ENCODE measurements at regions not wholly inside any gene's neighbourhood (a gene's known extent, or its start where the extent isn't known, plus 50 kb on each side); places are given as distances from the start of the nearest gene placed in this dataset.

GRCh38 chr2:145845923-145846322 is 1326.0 kb upstream of the ZEB2 start:
- no peak for DNase-seq
- no peaks in the 10 kb centered on the region for H3K9me3 ChIP-seq
- H3K4me1 ChIP-seq, result no peaks in the 10 kb centered on the region
- intact Hi-C loops (cut with DNase I; ENCODE audit: low total_unique reads), result no loop called here
- no peak overlapping the region for H3K4me3 ChIP-seq
- H3K36me3 ChIP-seq, result no peaks in the 10 kb centered on the region
- H3K27me3 ChIP-seq, result no peaks in the 10 kb centered on the region
- no peak for TF ChIP-seq CTCF (IDR thresholded peaks at IDR 0.05)
- TF ChIP-seq POLR2A (IDR thresholded peaks at IDR 0.05), result no peak
- no peak overlapping the region for H3K27ac ChIP-seq

GRCh38 chr2:145845207-145845894 is 1325.4 kb upstream of the ZEB2 start:
- Histone ChIP-seq H3K27ac (no peak overlapping the region), H3K4me3 (no peak overlapping the region), H3K36me3 (no peaks in the 10 kb centered on the region), H3K27me3 (no peaks in the 10 kb centered on the region), H3K9me3 (no peaks in the 10 kb centered on the region), H3K4me1 (no peaks in the 10 kb centered on the region)
- no peak for TF ChIP-seq CTCF (IDR thresholded peaks at IDR 0.05)
- TF ChIP-seq POLR2A (IDR thresholded peaks at IDR 0.05), result no peak
- no peak for DNase-seq
- intact Hi-C loops (cut with DNase I; ENCODE audit: low total_unique reads), result no loop called here

GRCh38 chr2:145841973-145842372 is 1322.1 kb upstream of the ZEB2 start:
- no peak overlapping the region for H3K27ac ChIP-seq
- no peaks in the 10 kb centered on the region for H3K9me3 ChIP-seq
- H3K27me3 ChIP-seq, result no peaks in the 10 kb centered on the region
- DNase-seq, result no peak
- H3K4me3 ChIP-seq, result no peak overlapping the region
- intact Hi-C loops (cut with DNase I; ENCODE audit: low total_unique reads), result no loop called here
- no peaks in the 10 kb centered on the region for H3K36me3 ChIP-seq
- no peaks in the 10 kb centered on the region for H3K4me1 ChIP-seq
- TF ChIP-seq CTCF (IDR thresholded peaks at IDR 0.05) (no peak), POLR2A (IDR thresholded peaks at IDR 0.05) (no peak)

GRCh38 chr2:145836986-145837385 is 1317.1 kb upstream of the ZEB2 start:
- no peak for DNase-seq
- no peaks in the 10 kb centered on the region for H3K4me1 ChIP-seq
- no peaks in the 10 kb centered on the region for H3K9me3 ChIP-seq
- H3K27me3 ChIP-seq, result no peaks in the 10 kb centered on the region
- H3K4me3 ChIP-seq, result no peak overlapping the region
- H3K27ac ChIP-seq, result no peak overlapping the region
- H3K36me3 ChIP-seq, result no peaks in the 10 kb centered on the region
- TF ChIP-seq POLR2A (IDR thresholded peaks at IDR 0.05), result no peak
- TF ChIP-seq CTCF (IDR thresholded peaks at IDR 0.05), result no peak
- intact Hi-C loops (cut with DNase I; ENCODE audit: low total_unique reads), result no loop called here

- Histone ChIP-seq H3K27ac (no peak overlapping the region), H3K27me3 (no peaks in the 10 kb centered on the region), H3K4me1 (no peaks in the 10 kb centered on the region), H3K4me3 (no peak overlapping the region), H3K36me3 (no peaks in the 10 kb centered on the region), H3K9me3 (no peaks in the 10 kb centered on the region)
- TF ChIP-seq CTCF (IDR thresholded peaks at IDR 0.05) (no peak), POLR2A (IDR thresholded peaks at IDR 0.05) (no peak)
- no peak for DNase-seq
- intact Hi-C loops (cut with DNase I; ENCODE audit: low total_unique reads), result no loop called here
These were observed 1315.7 kb upstream of the ZEB2 start for GRCh38 chr2:145835665-145836064.

Measured in uterus (tissue), 3 donors.